Liver (tissue), 3 donors: ENCODE measurements at regions not wholly inside any gene's neighbourhood (a gene's known extent, or its start where the extent isn't known, plus 50 kb on each side); places are given as distances from the start of the nearest gene placed in this dataset.

Source experiments
- CTCF ChIP-seq: fragments of 150-350 bp; IDR thresholded peaks from 2 replicates; pipeline ENCODE4 v1.5.1; 2017; ENCODE audit warnings: improper control_type of control experiment, low read depth, low read length; ENCODE audit not compliant: missing input control
- JUND ChIP-seq, 2 donors: IDR thresholded peaks; 2 replicates each; pipeline ENCODE4 v1.6.1; 2016; ENCODE audit warnings: antibody characterized with exemption in 2 of 2
- REST ChIP-seq: IDR thresholded peaks from 2 replicates; pipeline ENCODE4 v1.6.1; 2016; ENCODE audit warnings: antibody characterized with exemption, mild to moderate bottlenecking
- SP1 ChIP-seq: IDR thresholded peaks from 2 replicates; pipeline ENCODE4 v1.6.1; 2018; ENCODE audit warnings: antibody characterized with exemption, mild to moderate bottlenecking
- TAF1 ChIP-seq: conservative IDR thresholded peaks from 2 replicates; pipeline ENCODE4 v1.6.1; 2016; ENCODE audit warnings: antibody characterized with exemption, mild to moderate bottlenecking
- TF ChIP-seq, protein P1 (sequence below): IDR thresholded peaks from 2 replicates; pipeline ENCODE4 v1.6.1; 2016; ENCODE audit warnings: antibody characterized with exemption
- donor health status: healthy.
- donor health status: healthy.

DNA sequence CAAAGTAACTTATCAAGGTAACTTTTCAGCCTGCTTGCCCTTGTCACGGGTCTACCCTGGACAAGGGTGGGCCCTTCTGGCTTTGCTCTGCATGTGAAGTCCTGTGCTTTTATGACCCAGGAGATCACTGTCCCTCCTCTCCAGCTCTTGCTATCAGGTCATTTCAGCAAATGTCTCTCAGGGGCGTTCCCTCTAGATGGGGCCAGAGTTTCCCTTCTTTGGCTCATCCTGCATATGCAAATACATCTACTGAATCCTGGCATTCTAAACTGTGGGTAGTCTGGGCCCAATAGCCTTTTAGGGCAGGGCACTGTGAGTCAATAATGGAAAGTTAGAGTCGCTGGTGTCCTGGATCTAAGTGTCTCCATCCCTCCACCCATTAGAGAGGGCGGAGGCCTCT, 366.9 kb upstream of the USP24 start:
- no peak for TF ChIP-seq REST
- TF ChIP-seq, protein P1, sequence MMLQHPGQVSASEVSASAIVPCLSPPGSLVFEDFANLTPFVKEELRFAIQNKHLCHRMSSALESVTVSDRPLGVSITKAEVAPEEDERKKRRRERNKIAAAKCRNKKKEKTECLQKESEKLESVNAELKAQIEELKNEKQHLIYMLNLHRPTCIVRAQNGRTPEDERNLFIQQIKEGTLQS, result no peak
- TF ChIP-seq SP1, result no peak
- TF ChIP-seq CTCF, result no peak
- no peak for TF ChIP-seq JUND (IDR thresholded peaks at IDR 0.05)
- TF ChIP-seq TAF1, result no peak
